H9 (cell line): ENCODE measurements at regions not wholly inside any gene's neighbourhood (a gene's known extent, or its start where the extent isn't known, plus 50 kb on each side); places are given as distances from the start of the nearest gene placed in this dataset.

Experiments used
- DNase-seq: peaks from one replicate; pipeline ENCODE4 v3.0.0-alpha.2; 2017
- H2AFZ ChIP-seq: one replicate; pipeline ENCODE4 v1.6.1; 2013; ENCODE audit warnings: mild to moderate bottlenecking, low read length, control low read depth, moderate library complexity
- H2AK5ac ChIP-seq: 2 replicates; pipeline ENCODE4 v1.6.1; 2013; ENCODE audit warnings: low read length, control low read depth, mixed read lengths; ENCODE audit not compliant: insufficient read length
- H2BK120ac ChIP-seq: one replicate; pipeline ENCODE4 v1.6.1; 2013; ENCODE audit warnings: low read depth, mild to moderate bottlenecking, low read length, control low read depth, inconsistent platforms; ENCODE audit not compliant: poor library complexity, severe bottlenecking
- H2BK12ac ChIP-seq: 2 replicates; pipeline ENCODE4 v1.6.1; 2013; ENCODE audit warnings: low read length, control low read depth, mixed read lengths, low read depth; ENCODE audit not compliant: insufficient read length
- H2BK15ac ChIP-seq: 2 replicates; pipeline ENCODE4 v1.6.1; 2013; ENCODE audit warnings: low read depth, low read length, control low read depth
- H2BK20ac ChIP-seq: one replicate; pipeline ENCODE4 v1.6.1; 2013; ENCODE audit warnings: low read depth, mild to moderate bottlenecking, low read length, control low read depth, inconsistent platforms; ENCODE audit not compliant: poor library complexity, severe bottlenecking
- H2BK5ac ChIP-seq: 2 replicates; pipeline ENCODE4 v1.6.1; 2013; ENCODE audit warnings: low read length, control low read depth, mixed read lengths; ENCODE audit not compliant: insufficient read length
- H3K14ac ChIP-seq: 2 replicates; pipeline ENCODE4 v1.6.1; 2013; ENCODE audit warnings: low read length, control low read depth; ENCODE audit not compliant: insufficient read depth
- H3K18ac ChIP-seq: 2 replicates; pipeline ENCODE4 v1.6.1; 2013; ENCODE audit warnings: low read depth, mild to moderate bottlenecking, mixed read lengths, low read length, control low read depth; ENCODE audit not compliant: insufficient read length
- H3K23ac ChIP-seq: 2 replicates; pipeline ENCODE4 v1.6.1; 2013; ENCODE audit warnings: low read length, control low read depth, mixed read lengths, low read depth; ENCODE audit not compliant: insufficient read length
- H3K23me2 ChIP-seq: 2 replicates; pipeline ENCODE4 v1.6.1; 2013; ENCODE audit warnings: low read depth, mild to moderate bottlenecking, mixed read lengths, low read length, control low read depth; ENCODE audit not compliant: insufficient read length, poor library complexity, severe bottlenecking
- H3K27ac ChIP-seq: 2 replicates; pipeline ENCODE4 v1.5.1; 2013; ENCODE audit warnings: low read length, control low read depth, mixed read lengths, low read depth; ENCODE audit not compliant: insufficient read length
- H3K27me3 ChIP-seq: 2 replicates; pipeline ENCODE4 v1.6.1; 2013; ENCODE audit warnings: low read length, control low read depth, inconsistent platforms; ENCODE audit not compliant: insufficient read depth
- H3K4ac ChIP-seq: 2 replicates; pipeline ENCODE4 v1.6.1; 2013; ENCODE audit warnings: low read depth, mild to moderate bottlenecking, control low read depth, inconsistent platforms, low read length, moderate library complexity
- H3K4me1 ChIP-seq: 2 replicates; pipeline ENCODE4 v1.6.1; 2013; ENCODE audit warnings: low read length, control low read depth, inconsistent platforms; ENCODE audit not compliant: insufficient read depth
- H3K4me2 ChIP-seq: 2 replicates; pipeline ENCODE4 v1.6.1; 2013; ENCODE audit warnings: low read length, control low read depth, mixed read lengths; ENCODE audit not compliant: insufficient read length, insufficient read depth
- H3K56ac ChIP-seq: 2 replicates; pipeline ENCODE4 v1.6.1; 2013; ENCODE audit warnings: low read depth, mild to moderate bottlenecking, mixed read lengths, low read length, control low read depth; ENCODE audit not compliant: insufficient read length
- H3K79me1 ChIP-seq: 2 replicates; pipeline ENCODE4 v1.6.1; 2013; ENCODE audit warnings: low read depth, mild to moderate bottlenecking, moderate library complexity, low read length, control low read depth, inconsistent platforms; ENCODE audit not compliant: insufficient read depth, poor library complexity, severe bottlenecking
- H3K79me2 ChIP-seq: 2 replicates; pipeline ENCODE4 v1.6.1; 2013; ENCODE audit warnings: low read length, control low read depth, inconsistent platforms; ENCODE audit not compliant: insufficient read depth
- H3K9ac ChIP-seq: 2 replicates; pipeline ENCODE4 v1.6.1; 2013; ENCODE audit warnings: low read length, control low read depth, mixed read lengths; ENCODE audit not compliant: insufficient read length; ENCODE audit errors: extremely low read depth
- H3K9me3 ChIP-seq: one replicate; pipeline ENCODE4 v1.6.1; 2013; ENCODE audit warnings: low read depth, low read length, inconsistent platforms; ENCODE audit not compliant: control insufficient read depth
- H3T11ph ChIP-seq: one replicate; pipeline ENCODE4 v1.6.1; 2013; ENCODE audit warnings: mild to moderate bottlenecking, low read length, control low read depth, inconsistent platforms
- H4K20me1 ChIP-seq: one replicate; pipeline ENCODE4 v1.6.1; 2013; ENCODE audit not compliant: control insufficient read depth, insufficient read length, insufficient read depth
- H4K5ac ChIP-seq: 2 replicates; pipeline ENCODE4 v1.6.1; 2013; ENCODE audit warnings: low read depth, mild to moderate bottlenecking, mixed read lengths, low read length, control low read depth; ENCODE audit not compliant: insufficient read length
- H4K8ac ChIP-seq: replicated peaks from 2 replicates; pipeline ENCODE4 v1.6.1; 2013; ENCODE audit warnings: low read length, control low read depth, mixed read lengths, low read depth; ENCODE audit not compliant: insufficient read length
- H4K91ac ChIP-seq: 2 replicates; pipeline ENCODE4 v1.6.1; 2013; ENCODE audit warnings: low read depth, mild to moderate bottlenecking, moderate library complexity, mixed read lengths, low read length, control low read depth; ENCODE audit not compliant: insufficient read length
- H3K27ac Mint-ChIP-seq, 3 experiments: 2 replicates in 2 of 3; 3 replicates in 1 of 3; pipeline ENCODE4 v1.8.0; 2020 to 2021; ENCODE audit warnings: mixed read lengths in 3 of 3, mild to moderate bottlenecking in 1 of 3, moderate library complexity in 1 of 3
- H3K27me3 Mint-ChIP-seq: 2 replicates; pipeline ENCODE4 v1.8.0; 2021; ENCODE audit warnings: low read depth, mild to moderate bottlenecking, moderate library complexity, mixed read lengths
- H3K36me3 Mint-ChIP-seq, 3 experiments: 2 replicates in 2 of 3; 3 replicates in 1 of 3; pipeline ENCODE4 v1.8.0; 2020 to 2021; ENCODE audit warnings: low read depth in 3 of 3, mixed read lengths in 3 of 3; ENCODE audit not compliant: insufficient read depth in 1 of 3
- H3K4me1 Mint-ChIP-seq, 2 experiments: 2 replicates each; pipeline ENCODE4 v1.8.0; 2020; ENCODE audit warnings: mixed read lengths in 2 of 2
- H3K4me3 Mint-ChIP-seq, 2 experiments: 2 replicates in 1 of 2; 3 replicates in 1 of 2; pipeline ENCODE4 v1.8.0; 2020 to 2021; ENCODE audit warnings: mild to moderate bottlenecking in 2 of 2, mixed read lengths in 2 of 2, moderate library complexity in 1 of 2
- H3K9me3 Mint-ChIP-seq, 2 experiments: 2 replicates in 1 of 2; 3 replicates in 1 of 2; pipeline ENCODE4 v1.8.0; 2020; ENCODE audit warnings: mild to moderate bottlenecking in 2 of 2, mixed read lengths in 2 of 2, moderate library complexity in 1 of 2
- CTCF ChIP-seq: fragments of 200-600 bp; sonication (generic); conservative IDR thresholded peaks from 3 replicates; pipeline ENCODE4 v1.8.0; 2021; ENCODE audit warnings: antibody characterized with exemption, mild to moderate bottlenecking
- WGBS: extraction: QIAGEN DNeasy Blood & Tissue Kit; methylation state at CpG from one replicate; pipeline ENCODE4 v1.1.7; 2013; ENCODE audit warnings: missing lambda C conversion rate, low lambda C conversion rate, mixed read lengths; ENCODE audit not compliant: insufficient read length; ENCODE audit errors: extremely low coverage; 5-methylcytosine and 5-hydroxymethylcytosine counted together

GRCh38 chr1:177566495-177566894 lies 395.7 kb downstream of the BRINP2 start:
- DNase-seq: no peak
- Mint-ChIP-seq H3K4me1 (peaks cover 2 to 3% of the 10 kb centered on the region in 2 experiments; a peak in 2 of 4 replicates), H3K4me3 (no peak overlapping the region), H3K27me3 (no peaks in the 10 kb centered on the region), H3K9me3 (no peaks in the 10 kb centered on the region; a peak in 1 of 5 replicates), H3K27ac (no peak overlapping the region), H3K36me3 (no peaks in the 10 kb centered on the region)
- Histone ChIP-seq H3K23me2 (no peaks in the 10 kb centered on the region), H3K79me1 (no peaks in the 10 kb centered on the region), H3K4me1 (no peaks in the 10 kb centered on the region), H3K4ac (no peak overlapping the region), H3K27ac (no peak overlapping the region), H2BK120ac (no peak overlapping the region), H3K9me3 (no peaks in the 10 kb centered on the region), H2AK5ac (no peak overlapping the region), H2BK20ac (no peak overlapping the region), H3K4me2 (no peak overlapping the region), H4K20me1 (no peaks in the 10 kb centered on the region), H4K8ac (no peak overlapping the region), H2BK15ac (no peak overlapping the region), H4K91ac (no peak overlapping the region), H3K56ac (no peak overlapping the region), H3K79me2 (no peaks in the 10 kb centered on the region), H3K27me3 (no peaks in the 10 kb centered on the region), H3K23ac (no peak overlapping the region), H2AFZ (no peak overlapping the region), H2BK12ac (no peak overlapping the region), H4K5ac (no peak overlapping the region), H3K14ac (no peak overlapping the region), H2BK5ac (no peak overlapping the region), H3T11ph (no peak overlapping the region), H3K18ac (no peak overlapping the region), H3K9ac (no peak overlapping the region)
- TF ChIP-seq CTCF: no peak
- WGBS: no CpG with 5 or more reads among the region's 3 CpGs
